Osteoblast (primary cell): ENCODE measurements at regions not wholly inside any gene's neighbourhood (a gene's known extent, or its start where the extent isn't known, plus 50 kb on each side); places are given as distances from the start of the nearest gene placed in this dataset.

Experiments
- DNase-seq: peaks from one replicate; pipeline ENCODE4 v3.0.0; 2011; ENCODE audit warnings: low spot score, mixed read lengths; ENCODE audit not compliant: insufficient read length; ENCODE audit errors: missing footprints
- H2AFZ ChIP-seq: 2 replicates; pipeline ENCODE4 v1.6.0; 2011; ENCODE audit warnings: mild to moderate bottlenecking, low read length
- H3K27ac ChIP-seq: 2 replicates; pipeline ENCODE4 v1.5.1; 2011; ENCODE audit warnings: mild to moderate bottlenecking, low read depth, low read length, moderate library complexity
- H3K27me3 ChIP-seq: 2 replicates; pipeline ENCODE4 v1.6.0; 2012; ENCODE audit warnings: mild to moderate bottlenecking, control low read depth, inconsistent platforms, low read length, moderate library complexity; ENCODE audit not compliant: insufficient read depth
- H3K36me3 ChIP-seq: 2 replicates; pipeline ENCODE4 v1.5.1; 2011; ENCODE audit warnings: mild to moderate bottlenecking, low read length, control low read depth, moderate library complexity; ENCODE audit not compliant: insufficient read depth
- H3K4me1 ChIP-seq: 2 replicates; pipeline ENCODE4 v1.5.1; 2011; ENCODE audit warnings: mild to moderate bottlenecking, low read length, control low read depth, moderate library complexity; ENCODE audit not compliant: insufficient read depth
- H3K4me2 ChIP-seq: 2 replicates; pipeline ENCODE4 v1.6.0; 2011; ENCODE audit warnings: mild to moderate bottlenecking, low read length; ENCODE audit not compliant: insufficient read depth
- H3K4me3 ChIP-seq: fragments of 200-600 bp; sonication (generic); 3 replicates; pipeline ENCODE4 v1.5.1; 2012; ENCODE audit warnings: mild to moderate bottlenecking, low read length, inconsistent platforms; ENCODE audit not compliant: insufficient read depth
- H3K79me2 ChIP-seq: 2 replicates; pipeline ENCODE4 v1.6.0; 2012; ENCODE audit warnings: mild to moderate bottlenecking, low read length, control low read depth, inconsistent platforms; ENCODE audit not compliant: insufficient read depth
- H3K9me3 ChIP-seq: 2 replicates; pipeline ENCODE4 v1.5.1; 2011; ENCODE audit warnings: low read depth, low read length, control low read depth
- H4K20me1 ChIP-seq: 2 replicates; pipeline ENCODE4 v1.6.0; 2012; ENCODE audit warnings: mild to moderate bottlenecking, low read length, control low read depth; ENCODE audit not compliant: insufficient read depth
- TF ChIP-seq, protein P1 (sequence below): IDR thresholded peaks from 2 replicates; pipeline ENCODE4 v1.5.1; 2011; ENCODE audit warnings: mild to moderate bottlenecking, low read depth, low read length, moderate library complexity; ENCODE audit errors: extremely low read depth

DNA sequence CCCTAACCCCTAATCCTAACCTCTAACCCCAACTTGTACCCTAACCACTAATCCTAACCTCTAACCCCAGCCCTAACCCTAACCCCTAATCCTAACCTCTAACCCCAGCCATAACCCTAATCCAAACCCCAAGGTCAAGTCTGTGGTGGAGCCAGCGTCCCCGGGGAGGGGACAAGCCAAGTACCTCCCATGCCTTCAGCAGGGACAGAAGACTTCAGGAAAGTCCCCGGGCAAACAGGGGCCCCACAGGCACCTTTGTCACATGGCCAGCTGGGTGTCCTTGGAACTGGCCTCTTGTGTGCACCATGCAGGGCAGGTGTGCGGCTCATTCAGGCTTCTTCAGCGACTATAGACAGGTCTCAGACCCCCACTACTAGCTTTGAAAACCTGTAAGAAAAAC lies 555.8 kb downstream of the BRD1 start:
- no peaks in the 10 kb centered on the region for H4K20me1 ChIP-seq
- no peaks in the 10 kb centered on the region for H3K27me3 ChIP-seq
- no peak overlapping the region for H3K4me3 ChIP-seq
- H3K79me2 ChIP-seq = no peaks in the 10 kb centered on the region
- H3K9me3 ChIP-seq = no peaks in the 10 kb centered on the region
- H3K36me3 ChIP-seq = no peaks in the 10 kb centered on the region
- DNase-seq = no peak
- H3K4me2 ChIP-seq = no peak overlapping the region
- TF ChIP-seq, protein P1, sequence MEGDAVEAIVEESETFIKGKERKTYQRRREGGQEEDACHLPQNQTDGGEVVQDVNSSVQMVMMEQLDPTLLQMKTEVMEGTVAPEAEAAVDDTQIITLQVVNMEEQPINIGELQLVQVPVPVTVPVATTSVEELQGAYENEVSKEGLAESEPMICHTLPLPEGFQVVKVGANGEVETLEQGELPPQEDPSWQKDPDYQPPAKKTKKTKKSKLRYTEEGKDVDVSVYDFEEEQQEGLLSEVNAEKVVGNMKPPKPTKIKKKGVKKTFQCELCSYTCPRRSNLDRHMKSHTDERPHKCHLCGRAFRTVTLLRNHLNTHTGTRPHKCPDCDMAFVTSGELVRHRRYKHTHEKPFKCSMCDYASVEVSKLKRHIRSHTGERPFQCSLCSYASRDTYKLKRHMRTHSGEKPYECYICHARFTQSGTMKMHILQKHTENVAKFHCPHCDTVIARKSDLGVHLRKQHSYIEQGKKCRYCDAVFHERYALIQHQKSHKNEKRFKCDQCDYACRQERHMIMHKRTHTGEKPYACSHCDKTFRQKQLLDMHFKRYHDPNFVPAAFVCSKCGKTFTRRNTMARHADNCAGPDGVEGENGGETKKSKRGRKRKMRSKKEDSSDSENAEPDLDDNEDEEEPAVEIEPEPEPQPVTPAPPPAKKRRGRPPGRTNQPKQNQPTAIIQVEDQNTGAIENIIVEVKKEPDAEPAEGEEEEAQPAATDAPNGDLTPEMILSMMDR = no peak
- no peak overlapping the region for H2AFZ ChIP-seq
- H3K4me1 ChIP-seq = no peaks in the 10 kb centered on the region
- H3K27ac ChIP-seq = no peak overlapping the region

DNA sequence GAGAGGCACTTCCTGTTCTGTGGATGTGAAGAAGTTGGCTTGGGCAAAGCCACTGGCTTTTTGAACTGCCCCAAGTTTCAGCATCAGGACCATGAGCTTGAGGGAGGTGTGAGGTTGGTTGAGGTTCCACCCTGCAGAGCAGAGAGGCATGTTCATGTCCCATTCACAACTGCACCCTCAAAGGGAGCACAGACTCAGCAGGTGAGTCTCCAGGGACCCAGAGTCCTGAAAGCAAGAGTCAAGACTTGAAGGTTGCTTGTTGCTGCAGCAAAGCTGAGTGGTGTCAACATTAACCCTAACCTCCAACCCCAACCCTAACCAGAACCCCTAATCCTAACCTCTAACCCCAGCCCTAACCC lies 556.3 kb downstream of the BRD1 start:
- Histone ChIP-seq H4K20me1 (no peaks in the 10 kb centered on the region), H3K4me1 (no peaks in the 10 kb centered on the region), H3K79me2 (no peaks in the 10 kb centered on the region), H3K27me3 (no peaks in the 10 kb centered on the region), H3K27ac (no peak overlapping the region), H3K4me3 (no peak overlapping the region), H3K36me3 (no peaks in the 10 kb centered on the region), H3K4me2 (no peak overlapping the region), H3K9me3 (no peaks in the 10 kb centered on the region), H2AFZ (no peak overlapping the region)
- TF ChIP-seq, protein P1 = no peak
- no peak for DNase-seq

DNA sequence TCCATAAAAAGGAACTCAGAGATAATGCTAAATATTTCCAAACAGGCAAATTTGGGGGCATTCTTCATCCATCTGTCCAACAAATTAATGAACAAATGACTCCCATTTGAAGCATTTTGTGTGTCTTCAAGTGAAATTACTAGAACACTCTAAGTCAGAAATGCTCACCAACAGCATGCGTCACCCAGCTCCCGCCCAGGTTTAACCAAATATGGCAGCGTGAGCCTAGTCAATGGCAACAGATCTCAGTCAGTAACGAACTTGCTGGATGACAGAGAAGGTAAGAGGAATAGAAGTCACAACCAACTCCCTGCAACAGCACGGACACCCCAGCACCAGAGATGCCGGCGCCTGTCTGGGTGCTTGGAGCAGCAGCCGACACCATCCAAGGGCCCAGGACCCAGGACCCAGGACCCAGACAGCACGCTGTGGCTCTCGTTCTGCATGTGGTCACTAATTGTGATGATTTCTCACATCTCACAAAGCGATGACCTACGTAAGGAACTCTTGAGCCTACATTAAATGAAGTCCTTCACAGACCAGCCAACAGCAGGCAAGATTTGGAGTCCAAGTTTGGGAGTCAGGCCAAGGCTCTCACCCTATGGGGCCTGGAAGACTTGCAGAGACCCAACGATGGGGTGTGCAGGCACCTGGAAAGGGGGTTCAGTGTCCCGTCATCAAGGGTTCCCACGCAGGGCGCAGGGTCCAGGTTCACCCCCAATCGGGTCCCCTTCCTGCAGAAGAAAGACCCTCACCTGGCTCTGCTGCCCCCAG lies 556.9 kb downstream of the BRD1 start:
- H3K36me3 ChIP-seq = no peaks in the 10 kb centered on the region

DNA sequence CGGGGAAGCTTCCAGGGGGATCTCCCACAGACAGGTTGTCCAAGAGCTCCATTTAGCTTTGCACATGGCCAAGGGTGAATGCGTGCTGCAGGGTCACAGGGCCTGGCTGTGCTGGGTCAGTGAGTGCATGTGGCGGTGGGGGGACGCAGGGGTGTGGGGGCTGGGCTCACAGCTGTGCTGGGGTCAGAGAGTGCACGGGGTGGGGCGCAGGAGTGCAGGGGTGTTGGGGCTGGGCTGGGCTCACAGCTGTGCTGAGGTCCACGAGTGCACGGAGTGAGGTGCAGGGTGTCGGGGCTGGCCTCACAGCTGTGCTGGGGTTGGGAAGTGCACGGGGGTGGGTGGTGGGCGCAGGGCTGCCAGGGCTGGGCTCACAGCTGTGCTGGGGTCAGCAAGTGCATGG lies 557.7 kb downstream of the BRD1 start:
- H3K79me2 ChIP-seq = no peaks in the 10 kb centered on the region
- no peak overlapping the region for H3K4me2 ChIP-seq
- no peaks in the 10 kb centered on the region for H4K20me1 ChIP-seq
- no peak overlapping the region for H2AFZ ChIP-seq
- no peaks in the 10 kb centered on the region for H3K9me3 ChIP-seq
- no peaks in the 10 kb centered on the region for H3K36me3 ChIP-seq
- no peak overlapping the region for H3K4me3 ChIP-seq
- TF ChIP-seq, protein P1 = no peak
- no peaks in the 10 kb centered on the region for H3K4me1 ChIP-seq
- no peak for DNase-seq
- H3K27me3 ChIP-seq = no peaks in the 10 kb centered on the region
- H3K27ac ChIP-seq = no peak overlapping the region

More for the DNA sequence above, 556.9 kb downstream of the BRD1 start:
- H3K9me3 ChIP-seq = no peaks in the 10 kb centered on the region
- DNase-seq = no peak
- H3K4me1 ChIP-seq = no peaks in the 10 kb centered on the region
- no peak overlapping the region for H2AFZ ChIP-seq
- H3K4me3 ChIP-seq = no peak overlapping the region
- TF ChIP-seq, protein P1 = no peak
- no peak overlapping the region for H3K4me2 ChIP-seq
- no peaks in the 10 kb centered on the region for H3K79me2 ChIP-seq
- no peak overlapping the region for H3K27ac ChIP-seq
- H4K20me1 ChIP-seq = no peaks in the 10 kb centered on the region
- H3K27me3 ChIP-seq = no peaks in the 10 kb centered on the region
